OCI-LY7 (cell line): ENCODE measurements at regions not wholly inside any gene's neighbourhood (a gene's known extent, or its start where the extent isn't known, plus 50 kb on each side); places are given as distances from the start of the nearest gene placed in this dataset.

Experiments
- BruUV-seq: library from RNA; stranded (reverse); fragments of 400-500 nt; replicated peaks from 2 replicates; lab custom pipeline; 2021; lab: Mats Ljungman, UMichigan
- CTCF ChIA-PET: fragments of 300-600 bp; sonication (Branson Sonifier 250); formaldehyde crosslinking; loops from one replicate; lab custom pipeline; 2022; ENCODE audit warnings: antibody characterized with exemption; ENCODE audit not compliant: unreplicated experiment; lab: Charles Lee
- POLR2A ChIA-PET: fragments of 300-600 bp; sonication (Branson Sonifier 250); formaldehyde crosslinking; loops from one replicate; lab custom pipeline; 2022; ENCODE audit warnings: antibody characterized with exemption; lab: Charles Lee
- DNase-seq: peaks from one replicate; pipeline ENCODE4 v3.0.0-alpha.2; 2015; ENCODE audit warnings: low spot score
- H2AFZ ChIP-seq: fragments of 200-600 bp; sonication (generic), shearing (Covaris generic); 2 replicates; pipeline ENCODE4 v1.6.1; 2014; ENCODE audit warnings: mild to moderate bottlenecking, antibody characterized with exemption, low read length, moderate library complexity
- H3K27ac ChIP-seq: fragments of 200-600 bp; sonication (generic); 2 replicates; pipeline ENCODE4 v1.5.1; 2014; ENCODE audit warnings: mixed run types, low read depth, mild to moderate bottlenecking, moderate library complexity, low read length, inconsistent platforms; ENCODE audit not compliant: poor library complexity, severe bottlenecking
- H3K36me3 ChIP-seq: fragments of 200-600 bp; sonication (generic); 2 replicates; pipeline ENCODE4 v1.6.1; 2014; ENCODE audit warnings: mild to moderate bottlenecking, antibody characterized with exemption, low read length, moderate library complexity, mixed read lengths; ENCODE audit not compliant: insufficient read depth
- H3K4me1 ChIP-seq: fragments of 200-600 bp; sonication (generic); 2 replicates; pipeline ENCODE4 v1.5.1; 2014; ENCODE audit warnings: mild to moderate bottlenecking, low read length; ENCODE audit not compliant: insufficient read depth, poor library complexity, severe bottlenecking
- H3K4me2 ChIP-seq: fragments of 200-600 bp; sonication (generic); 2 replicates; pipeline ENCODE4 v1.6.1; 2014; ENCODE audit warnings: mild to moderate bottlenecking, low read length
- H3K4me3 ChIP-seq: fragments of 200-600 bp; sonication (generic); 2 replicates; pipeline ENCODE4 v1.5.1; 2014; ENCODE audit warnings: mild to moderate bottlenecking, low read depth, low read length; ENCODE audit not compliant: poor library complexity, severe bottlenecking
- H3K79me2 ChIP-seq: fragments of 200-600 bp; sonication (generic); 2 replicates; pipeline ENCODE4 v1.6.1; 2016; ENCODE audit warnings: low read depth, mild to moderate bottlenecking, low read length, moderate library complexity, mixed read lengths; ENCODE audit not compliant: insufficient read depth
- H3K9me2 ChIP-seq: fragments of 200-600 bp; sonication (generic); 2 replicates; pipeline ENCODE4 v1.6.1; 2016; ENCODE audit warnings: mild to moderate bottlenecking, low read length, mixed read lengths; ENCODE audit not compliant: insufficient read depth
- H3K9me3 ChIP-seq: fragments of 200-600 bp; sonication (generic); 2 replicates; pipeline ENCODE4 v1.6.1; 2014; ENCODE audit warnings: mild to moderate bottlenecking, mixed run types, low read length, mixed read lengths
- H4K20me1 ChIP-seq: fragments of 200-600 bp; sonication (generic); 2 replicates; pipeline ENCODE4 v1.6.1; 2014; ENCODE audit warnings: mild to moderate bottlenecking, antibody characterized with exemption, low read length, moderate library complexity, mixed read lengths; ENCODE audit not compliant: insufficient read depth
- EZH2phosphoT487 ChIP-seq: fragments of 200-600 bp; sonication (generic); IDR thresholded peaks from 2 replicates; pipeline ENCODE4 v1.6.1; 2018; ENCODE audit warnings: low read depth, borderline replicate concordance, mild to moderate bottlenecking, mixed run types, antibody characterized with exemption, low read length, moderate library complexity, mixed read lengths
- intact Hi-C: fragments of 100-400 bp; cut with micrococcal nuclease; formaldehyde crosslinking; loops from one replicate; pipeline ENCODE4 v1.10.0; 2022; ENCODE audit not compliant: unreplicated experiment
- TF ChIP-seq, protein P1 (sequence below): fragments of 200-600 bp; sonication (generic); conservative IDR thresholded peaks from 2 replicates; pipeline ENCODE4 v1.5.1; 2014; ENCODE audit warnings: mild to moderate bottlenecking, antibody characterized with exemption, low read length, moderate library complexity, mixed read lengths

DNA sequence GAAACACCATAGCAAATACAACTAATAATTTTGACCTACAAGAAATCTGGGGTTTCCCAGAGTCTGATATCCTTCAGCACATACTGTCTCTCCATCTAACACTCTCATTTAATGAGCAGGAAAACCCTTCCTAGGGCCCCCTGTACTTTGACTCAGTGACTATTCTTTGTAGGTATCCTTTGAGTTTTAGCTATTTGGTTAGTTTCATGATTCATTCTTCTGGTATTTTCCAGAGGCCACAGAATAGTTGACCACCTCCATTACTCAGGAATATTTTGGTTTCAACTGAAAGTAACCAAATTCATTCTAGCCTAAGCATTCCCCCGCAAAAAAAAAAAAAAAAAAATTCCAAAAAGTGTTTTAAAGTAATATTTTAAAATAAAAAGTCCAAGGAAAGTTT lies 140.0 kb downstream of the IDS start:
- Histone ChIP-seq H3K36me3 (no peaks in the 10 kb centered on the region), H3K27ac (no peak overlapping the region), H3K4me1 (no peaks in the 10 kb centered on the region), H3K9me3 (no peaks in the 10 kb centered on the region), H2AFZ (no peak overlapping the region), H3K4me3 (no peak overlapping the region), H3K9me2 (no peaks in the 10 kb centered on the region), H3K79me2 (no peaks in the 10 kb centered on the region), H4K20me1 (no peaks in the 10 kb centered on the region), H3K4me2 (no peak overlapping the region)
- intact Hi-C loops, result no loop called here
- DNase-seq, result no peak
- POLR2A ChIA-PET, result no interaction called here
- BruUV-seq, result no TSS peak
- TF ChIP-seq, protein P1, sequence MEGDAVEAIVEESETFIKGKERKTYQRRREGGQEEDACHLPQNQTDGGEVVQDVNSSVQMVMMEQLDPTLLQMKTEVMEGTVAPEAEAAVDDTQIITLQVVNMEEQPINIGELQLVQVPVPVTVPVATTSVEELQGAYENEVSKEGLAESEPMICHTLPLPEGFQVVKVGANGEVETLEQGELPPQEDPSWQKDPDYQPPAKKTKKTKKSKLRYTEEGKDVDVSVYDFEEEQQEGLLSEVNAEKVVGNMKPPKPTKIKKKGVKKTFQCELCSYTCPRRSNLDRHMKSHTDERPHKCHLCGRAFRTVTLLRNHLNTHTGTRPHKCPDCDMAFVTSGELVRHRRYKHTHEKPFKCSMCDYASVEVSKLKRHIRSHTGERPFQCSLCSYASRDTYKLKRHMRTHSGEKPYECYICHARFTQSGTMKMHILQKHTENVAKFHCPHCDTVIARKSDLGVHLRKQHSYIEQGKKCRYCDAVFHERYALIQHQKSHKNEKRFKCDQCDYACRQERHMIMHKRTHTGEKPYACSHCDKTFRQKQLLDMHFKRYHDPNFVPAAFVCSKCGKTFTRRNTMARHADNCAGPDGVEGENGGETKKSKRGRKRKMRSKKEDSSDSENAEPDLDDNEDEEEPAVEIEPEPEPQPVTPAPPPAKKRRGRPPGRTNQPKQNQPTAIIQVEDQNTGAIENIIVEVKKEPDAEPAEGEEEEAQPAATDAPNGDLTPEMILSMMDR, result no peak
- TF ChIP-seq EZH2phosphoT487, result no peak
- CTCF ChIA-PET, result no interaction called here

DNA sequence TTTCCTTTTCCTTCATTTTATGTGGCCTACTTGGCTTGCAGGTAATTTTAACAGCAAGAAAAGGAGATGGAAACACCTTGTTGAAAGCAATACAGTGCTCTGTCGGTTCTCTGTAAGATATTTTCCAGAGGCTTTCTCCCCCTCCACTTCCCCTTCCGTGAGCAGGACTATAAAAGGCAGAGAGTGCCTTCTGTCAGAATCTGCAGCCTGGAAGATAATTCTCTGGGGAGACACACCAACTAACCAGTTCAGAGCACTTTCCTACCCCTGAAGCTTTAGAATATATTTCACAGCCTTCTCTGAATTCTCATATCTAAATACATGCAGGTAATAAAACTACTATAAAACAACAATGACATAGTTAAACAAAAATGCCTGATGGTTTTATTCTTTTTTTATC lies 141.1 kb downstream of the IDS start:
- intact Hi-C loops, result no loop called here
- Histone ChIP-seq H2AFZ (no peak overlapping the region), H3K27ac (no peak overlapping the region), H3K36me3 (no peaks in the 10 kb centered on the region), H3K79me2 (no peaks in the 10 kb centered on the region), H4K20me1 (no peaks in the 10 kb centered on the region), H3K4me2 (no peak overlapping the region), H3K4me3 (no peak overlapping the region), H3K9me2 (no peaks in the 10 kb centered on the region), H3K9me3 (no peaks in the 10 kb centered on the region), H3K4me1 (no peaks in the 10 kb centered on the region)
- DNase-seq, result no peak
- ChIA-PET POLR2A (no interaction called here), CTCF (no interaction called here)
- no TSS peak for BruUV-seq
- no peak for TF ChIP-seq EZH2phosphoT487
- TF ChIP-seq, protein P1, result no peak

DNA sequence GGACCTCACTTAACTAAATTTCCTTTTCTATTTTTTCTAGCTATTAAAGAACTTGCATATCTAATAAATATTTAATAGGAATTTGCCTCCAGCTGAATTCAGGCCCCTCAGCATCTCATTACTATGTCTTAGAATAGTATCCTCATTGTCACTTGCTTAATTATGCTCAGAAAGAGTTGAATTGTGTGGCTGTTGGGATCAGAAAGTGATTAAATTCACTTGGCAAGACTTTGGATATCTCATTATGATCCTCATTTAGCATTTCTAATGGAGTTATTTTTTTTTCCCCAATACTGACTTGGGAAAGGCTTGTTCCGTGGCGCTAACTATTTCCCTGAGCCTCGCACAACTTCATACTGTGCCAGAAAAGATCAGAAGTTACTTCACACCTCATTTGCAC lies 158.8 kb downstream of the IDS start:
- POLR2A ChIA-PET, result no interaction called here
- no peak for TF ChIP-seq EZH2phosphoT487
- TF ChIP-seq, protein P1, result no peak
- no TSS peak for BruUV-seq

More for the DNA sequence above, 158.8 kb downstream of the IDS start:
- H3K4me1 ChIP-seq, result no peaks in the 10 kb centered on the region
- no peaks in the 10 kb centered on the region for H3K9me2 ChIP-seq
- no peak overlapping the region for H3K4me3 ChIP-seq
- no peak overlapping the region for H3K27ac ChIP-seq
- no peak for DNase-seq
- no peaks in the 10 kb centered on the region for H4K20me1 ChIP-seq
- no peaks in the 10 kb centered on the region for H3K36me3 ChIP-seq
- CTCF ChIA-PET, result no interaction called here
- H3K79me2 ChIP-seq, result no peaks in the 10 kb centered on the region
- no peaks in the 10 kb centered on the region for H3K9me3 ChIP-seq
- intact Hi-C loops, result no loop called here
- H3K4me2 ChIP-seq, result no peak overlapping the region
- no peak overlapping the region for H2AFZ ChIP-seq
